AG04450 (cell line): ENCODE measurements at regions not wholly inside any gene's neighbourhood (a gene's known extent, or its start where the extent isn't known, plus 50 kb on each side); places are given as distances from the start of the nearest gene placed in this dataset.

Experiments
- CTCF ChIA-PET: fragments of 300-600, 350-600 bp; formaldehyde crosslinking; extraction: SDS; loops from one replicate; lab custom pipeline; 2022; ENCODE audit warnings: antibody characterized with exemption, inconsistent platforms; lab: Charles Lee
- POLR2A ChIA-PET: fragments of 350-600 bp; formaldehyde crosslinking; extraction: SDS; loops from one replicate; lab custom pipeline; 2021; ENCODE audit warnings: antibody characterized with exemption, inconsistent platforms; lab: Yijun Ruan, JAX
- DNase-seq: peaks from one replicate; pipeline ENCODE4 v3.0.0-alpha.2; 2011; ENCODE audit warnings: low read depth, low spot score
- H3K27ac ChIP-seq: one replicate; pipeline ENCODE4 v1.5.1; 2012; ENCODE audit warnings: low read depth, low read length, control low read depth
- H3K27me3 ChIP-seq: one replicate; pipeline ENCODE4 v1.6.0; 2012; ENCODE audit warnings: low read length; ENCODE audit not compliant: control insufficient read depth, insufficient read depth
- H3K4me3 ChIP-seq: 2 replicates; pipeline ENCODE4 v1.5.1; 2011; ENCODE audit warnings: mild to moderate bottlenecking, low read depth, low read length, control low read depth
- H3K9me3 ChIP-seq: 2 replicates; pipeline ENCODE4 v1.5.1; 2012; ENCODE audit warnings: low read length; ENCODE audit not compliant: control insufficient read depth, insufficient read depth
- TF ChIP-seq, protein P1 (sequence below): IDR thresholded peaks from 2 replicates; pipeline ENCODE4 v1.5.1; 2011; ENCODE audit warnings: low read depth, low read length, control low read depth, inconsistent platforms

- DNase-seq: no peak
- no peaks in the 10 kb centered on the region for H3K27me3 ChIP-seq
- CTCF ChIA-PET: no interaction called here
- no peak overlapping the region for H3K27ac ChIP-seq
- POLR2A ChIA-PET: no interaction called here
- TF ChIP-seq, protein P1, sequence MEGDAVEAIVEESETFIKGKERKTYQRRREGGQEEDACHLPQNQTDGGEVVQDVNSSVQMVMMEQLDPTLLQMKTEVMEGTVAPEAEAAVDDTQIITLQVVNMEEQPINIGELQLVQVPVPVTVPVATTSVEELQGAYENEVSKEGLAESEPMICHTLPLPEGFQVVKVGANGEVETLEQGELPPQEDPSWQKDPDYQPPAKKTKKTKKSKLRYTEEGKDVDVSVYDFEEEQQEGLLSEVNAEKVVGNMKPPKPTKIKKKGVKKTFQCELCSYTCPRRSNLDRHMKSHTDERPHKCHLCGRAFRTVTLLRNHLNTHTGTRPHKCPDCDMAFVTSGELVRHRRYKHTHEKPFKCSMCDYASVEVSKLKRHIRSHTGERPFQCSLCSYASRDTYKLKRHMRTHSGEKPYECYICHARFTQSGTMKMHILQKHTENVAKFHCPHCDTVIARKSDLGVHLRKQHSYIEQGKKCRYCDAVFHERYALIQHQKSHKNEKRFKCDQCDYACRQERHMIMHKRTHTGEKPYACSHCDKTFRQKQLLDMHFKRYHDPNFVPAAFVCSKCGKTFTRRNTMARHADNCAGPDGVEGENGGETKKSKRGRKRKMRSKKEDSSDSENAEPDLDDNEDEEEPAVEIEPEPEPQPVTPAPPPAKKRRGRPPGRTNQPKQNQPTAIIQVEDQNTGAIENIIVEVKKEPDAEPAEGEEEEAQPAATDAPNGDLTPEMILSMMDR: no peak
- no peak overlapping the region for H3K4me3 ChIP-seq
- no peaks in the 10 kb centered on the region for H3K9me3 ChIP-seq
These were observed 335.1 kb downstream of the BTBD3 start for GRCh38 chr20:12252793-12253192.

GRCh38 chr20:12255461-12255970, 337.8 kb downstream of the BTBD3 start:
- ChIA-PET POLR2A (no interaction called here), CTCF (no interaction called here)
- TF ChIP-seq, protein P1: no peak
- Histone ChIP-seq H3K9me3 (no peaks in the 10 kb centered on the region), H3K27me3 (no peaks in the 10 kb centered on the region), H3K4me3 (no peak overlapping the region), H3K27ac (no peak overlapping the region)
- no peak for DNase-seq

GRCh38 chr20:12256806-12257205, 339.1 kb downstream of the BTBD3 start:
- ChIA-PET POLR2A (no interaction called here), CTCF (no interaction called here)
- Histone ChIP-seq H3K9me3 (no peaks in the 10 kb centered on the region), H3K27me3 (no peaks in the 10 kb centered on the region), H3K27ac (no peak overlapping the region), H3K4me3 (no peak overlapping the region)
- TF ChIP-seq, protein P1: no peak
- DNase-seq: no peak

- H3K9me3 ChIP-seq: 0 out of 2 replicates have a peak, but pooled peaks cover 4% of the 10 kb centered on the region
- ChIA-PET CTCF (interaction anchor here (0.7 kb wide), 1 partner anchor 557 kb away, joined by 3 read pairs; no protein-coding TSS in a partner anchor), POLR2A (no interaction called here)
- H3K27ac ChIP-seq: no peak overlapping the region
- DNase-seq: no peak
- no peak overlapping the region for H3K4me3 ChIP-seq
- TF ChIP-seq, protein P1: no peak
- no peaks in the 10 kb centered on the region for H3K27me3 ChIP-seq
These were observed 345.1 kb downstream of the BTBD3 start for GRCh38 chr20:12262747-12263146.

DNA sequence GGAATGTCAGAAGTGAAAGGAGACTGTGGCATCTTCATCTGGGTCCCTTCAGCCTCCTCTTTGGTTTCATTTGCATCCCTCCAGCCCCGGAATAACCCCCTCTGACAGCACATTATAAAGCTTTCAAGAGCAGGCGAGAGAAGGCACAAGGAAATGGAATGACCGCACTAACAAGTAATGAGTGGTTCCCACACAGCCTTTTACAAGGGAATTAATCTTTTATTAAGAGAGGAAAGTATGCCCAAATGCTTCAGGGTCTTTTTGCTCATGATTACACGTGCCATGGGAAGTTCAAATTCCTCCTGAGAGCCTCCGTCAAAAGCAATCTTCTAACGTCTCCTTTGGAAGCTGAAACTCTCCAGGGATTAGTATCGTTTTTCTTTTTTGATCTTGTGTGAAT, 347.0 kb downstream of the BTBD3 start:
- no peak overlapping the region for H3K4me3 ChIP-seq
- ChIA-PET CTCF (no interaction called here), POLR2A (no interaction called here)
- TF ChIP-seq, protein P1: no peak
- H3K9me3 ChIP-seq: 0 out of 2 replicates have a peak, but pooled peaks cover 4% of the 10 kb centered on the region
- DNase-seq: no peak
- H3K27ac ChIP-seq: no peak overlapping the region
- H3K27me3 ChIP-seq: no peaks in the 10 kb centered on the region
